ENCODE measurements at regions not wholly inside any gene's neighbourhood (a gene's known extent, or its start where the extent isn't known, plus 50 kb on each side); places are given as distances from the start of the nearest gene placed in this dataset.
A peak's percentile ranks its signal among the peaks of the same experiment; 100 is the strongest.
"Not testable (repeated sequence)": the region's sequence is repeated elsewhere in the genome, so short reads cannot be mapped to it uniquely, and the experiment has no call there.

GRCh38 chr5:42889311-42889933, 77.7 kb upstream of the SELENOP start:
- DNase-seq: peak; percentile 47

- DNase-seq: no peak
Measured at GRCh38 chr5:42888771-42889170, 77.1 kb upstream of the SELENOP start.

GRCh38 chr5:42887575-42887974, 75.9 kb upstream of the SELENOP start:
- no peak for DNase-seq

- DNase-seq: no peak
Measured at GRCh38 chr5:42887097-42887496, 75.4 kb upstream of the SELENOP start.

- DNase-seq: no peak
Measured at GRCh38 chr5:42886635-42887034, 74.9 kb upstream of the SELENOP start.

GRCh38 chr5:42884326-42884725, 72.6 kb upstream of the SELENOP start:
- no peak for DNase-seq

- no peak for DNase-seq
Measured at GRCh38 chr5:42881416-42882117, 69.9 kb upstream of the SELENOP start.

- DNase-seq: no peak
Measured at GRCh38 chr5:42880496-42881150, 68.9 kb upstream of the SELENOP start.

GRCh38 chr5:42879291-42879690, 67.6 kb upstream of the SELENOP start:
- DNase-seq: no peak

- DNase-seq: no peak
Measured at GRCh38 chr5:42878550-42878949, 66.9 kb upstream of the SELENOP start.

- no peak for DNase-seq
Measured at GRCh38 chr5:42878041-42878440, 66.3 kb upstream of the SELENOP start.

GRCh38 chr5:42877431-42877830, 65.7 kb upstream of the SELENOP start:
- no peak for DNase-seq

GRCh38 chr5:42876375-42876844, 64.7 kb upstream of the SELENOP start:
- no peak for DNase-seq

GRCh38 chr5:42875785-42876374, 64.2 kb upstream of the SELENOP start:
- no peak for DNase-seq

GRCh38 chr5:42875211-42875610, 63.5 kb upstream of the SELENOP start:
- no peak for DNase-seq

- DNase-seq: no peak
Measured at GRCh38 chr5:42874621-42875198, 63.0 kb upstream of the SELENOP start.

GRCh38 chr5:42872865-42873264, 61.2 kb upstream of the SELENOP start:
- DNase-seq: no peak

- DNase-seq: no peak
Measured at GRCh38 chr5:42870882-42871418, 59.3 kb upstream of the SELENOP start.

- DNase-seq: not testable (repeated sequence)
Measured at GRCh38 chr5:42868417-42868816, 56.7 kb upstream of the SELENOP start.

GRCh38 chr5:42864749-42865148, 53.1 kb upstream of the SELENOP start:
- DNase-seq: not testable (repeated sequence)

All from NCI-H146 (cell line).